DND-41 (cell line): ENCODE measurements at regions not wholly inside any gene's neighbourhood (a gene's known extent, or its start where the extent isn't known, plus 50 kb on each side); places are given as distances from the start of the nearest gene placed in this dataset.
"Not testable (repeated sequence)": the region's sequence is repeated elsewhere in the genome, so short reads cannot be mapped to it uniquely, and the experiment has no call there.

Experiments
- ATAC-seq: fragments of 200-7000 bp; cut with Tn5 transposase; 3 replicates; pipeline ENCODE4 v1.9.1; 2021; ENCODE audit warnings: low read depth; ENCODE audit not compliant: insufficient read depth
- DNase-seq: peaks from one replicate; pipeline ENCODE4 v3.0.0-alpha.2; 2020
- H2AFZ ChIP-seq: 2 replicates; pipeline ENCODE4 v1.6.0; 2012; ENCODE audit warnings: low read depth, low read length
- H3K27ac ChIP-seq: 2 replicates; pipeline ENCODE4 v1.5.1; 2012; ENCODE audit warnings: low read length, inconsistent platforms
- H3K27me3 ChIP-seq: fragments of 200-600 bp; sonication (generic); 2 replicates; pipeline ENCODE4 v1.6.0; 2012; ENCODE audit warnings: low read length, mild to moderate bottlenecking, inconsistent platforms; ENCODE audit not compliant: insufficient read depth, poor library complexity
- H3K36me3 ChIP-seq: 2 replicates; pipeline ENCODE4 v1.5.1; 2012; ENCODE audit warnings: low read length, inconsistent platforms; ENCODE audit not compliant: insufficient read depth
- H3K4me1 ChIP-seq: 2 replicates; pipeline ENCODE4 v1.5.1; 2012; ENCODE audit warnings: mild to moderate bottlenecking, low read length; ENCODE audit not compliant: insufficient read depth
- H3K4me2 ChIP-seq: 2 replicates; pipeline ENCODE4 v1.6.0; 2012; ENCODE audit warnings: mild to moderate bottlenecking, moderate library complexity, low read length, inconsistent platforms; ENCODE audit not compliant: insufficient read depth
- H3K4me3 ChIP-seq, 2 experiments: fragments of 200-600 bp in 1 of 2; shearing (Covaris generic) in 1 of 2; 2 replicates each; pipeline ENCODE4 v1.5.1; 2012 to 2016; ENCODE audit warnings: inconsistent platforms in 2 of 2, low read length in 2 of 2, mild to moderate bottlenecking in 2 of 2, low read depth in 1 of 2, moderate library complexity in 1 of 2
- H3K79me2 ChIP-seq: 2 replicates; pipeline ENCODE4 v1.6.0; 2012; ENCODE audit warnings: low read length, inconsistent platforms; ENCODE audit not compliant: insufficient read depth
- H3K9ac ChIP-seq: 2 replicates; pipeline ENCODE4 v1.6.0; 2012; ENCODE audit warnings: low read depth, mild to moderate bottlenecking, inconsistent platforms, low read length, moderate library complexity
- H3K9me3 ChIP-seq: 2 replicates; pipeline ENCODE4 v1.5.1; 2012; ENCODE audit warnings: low read length, moderate library complexity, mild to moderate bottlenecking, inconsistent platforms; ENCODE audit not compliant: insufficient read depth, severe bottlenecking
- H4K20me1 ChIP-seq: 2 replicates; pipeline ENCODE4 v1.6.0; 2012; ENCODE audit warnings: low read length; ENCODE audit not compliant: insufficient read depth
- CTCF ChIP-seq: IDR thresholded peaks from 2 replicates; pipeline ENCODE4 v1.5.1; 2012; ENCODE audit warnings: borderline replicate concordance, low read length, moderate library complexity, mild to moderate bottlenecking; ENCODE audit not compliant: poor library complexity, severe bottlenecking; ENCODE audit errors: extremely low read depth
- EZH2 ChIP-seq: IDR thresholded peaks from 3 replicates; pipeline ENCODE4 v1.6.1; 2012; ENCODE audit warnings: borderline replicate concordance, low read depth, mild to moderate bottlenecking, moderate library complexity, low read length, inconsistent platforms; ENCODE audit not compliant: severe bottlenecking

GRCh38 chr14:106537597-106537996, 1011.2 kb downstream of the TMEM121 start:
- ATAC-seq (peak; percentile 41; the same call in 2 of the 3 replicates), DNase-seq (peak; percentile 48)
- H4K20me1 ChIP-seq, H3K79me2 ChIP-seq, H3K36me3 ChIP-seq, H2AFZ ChIP-seq, H3K4me3 ChIP-seq, H3K27me3 ChIP-seq, H3K9me3 ChIP-seq: not testable (repeated sequence)
- TF ChIP-seq CTCF = peak; percentile 30
- Histone ChIP-seq H3K9ac (peak overlapping the region; percentile 35; the same call in 1 of the 2 replicates), H3K4me1 (peaks cover 59% of the 10 kb centered on the region), H3K4me2 (peak overlapping the region; percentile 26), H3K27ac (peak overlapping the region; percentile 82)

GRCh38 chr14:106538201-106538600, 1011.8 kb downstream of the TMEM121 start:
- peak; percentile 32 for DNase-seq
- peak overlapping the region; percentile 82 for H3K27ac ChIP-seq
- no peak overlapping the region; the same call in 1 of the 2 replicates for H3K4me2 ChIP-seq
- no peaks in the 10 kb centered on the region for H3K9me3 ChIP-seq
- peak; percentile 1 for TF ChIP-seq CTCF
- TF ChIP-seq EZH2 = no peak
- peak; percentile 53 for ATAC-seq
- H4K20me1 ChIP-seq = no peaks in the 10 kb centered on the region
- H3K9ac ChIP-seq = peak overlapping the region; percentile 35
- no peaks in the 10 kb centered on the region for H3K36me3 ChIP-seq
- no peaks in the 10 kb centered on the region for H3K79me2 ChIP-seq
- H3K27me3 ChIP-seq = no peaks in the 10 kb centered on the region
- no peak overlapping the region for H3K4me3 ChIP-seq
- H2AFZ ChIP-seq = peak overlapping the region; percentile 21; the same call in 1 of the 2 replicates
- H3K4me1 ChIP-seq = peaks cover 53% of the 10 kb centered on the region

GRCh38 chr14:106547735-106548434, 1021.5 kb downstream of the TMEM121 start:
- Histone ChIP-seq H3K4me3 (no peak overlapping the region), H2AFZ (no peak overlapping the region), H4K20me1 (no peaks in the 10 kb centered on the region), H3K36me3 (no peaks in the 10 kb centered on the region), H3K79me2 (no peaks in the 10 kb centered on the region), H3K4me1 (peaks cover 20% of the 10 kb centered on the region), H3K27ac (no peak overlapping the region), H3K9me3 (no peaks in the 10 kb centered on the region), H3K27me3 (no peaks in the 10 kb centered on the region), H3K9ac (no peak overlapping the region), H3K4me2 (no peak overlapping the region)
- DNase-seq (no peak), ATAC-seq (no peak)
- TF ChIP-seq CTCF (no peak), EZH2 (no peak)
